ENCODE measurements at regions not wholly inside any gene's neighbourhood (a gene's known extent, or its start where the extent isn't known, plus 50 kb on each side); places are given as distances from the start of the nearest gene placed in this dataset.
"Not testable (repeated sequence)": the region's sequence is repeated elsewhere in the genome, so short reads cannot be mapped to it uniquely, and the experiment has no call there.

GRCh38 chrX:47302396-47302795 is 68.0 kb upstream of the ZNF157 start:
- no peak for DNase-seq (ENCODE audit: low read depth)

DNA sequence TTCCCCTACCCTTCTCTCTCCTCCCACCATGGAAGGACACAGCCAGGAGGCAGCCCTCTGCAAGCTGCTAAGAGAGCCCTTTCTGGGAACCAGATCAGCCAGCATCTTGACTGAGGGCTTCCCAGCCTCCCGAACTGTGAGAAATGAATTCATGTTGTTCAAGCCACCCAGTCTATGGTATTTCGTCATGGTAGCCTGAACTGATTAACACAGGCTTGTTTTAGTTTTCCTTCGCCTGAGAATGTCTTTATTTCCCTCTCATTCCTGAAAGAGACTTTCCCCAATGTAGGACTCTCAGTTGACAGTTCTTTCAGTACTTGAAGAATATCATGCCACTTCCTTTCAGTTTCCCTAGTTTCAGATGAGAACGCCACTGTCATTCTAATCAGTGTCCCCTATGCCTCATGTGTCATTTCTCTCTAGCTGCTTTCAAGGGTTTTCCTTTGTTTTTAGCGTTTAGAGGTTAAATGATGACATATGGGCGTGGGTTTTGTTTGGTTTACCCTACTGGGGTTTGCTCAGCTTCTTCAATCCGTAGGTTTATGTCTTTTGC is 63.8 kb upstream of the ZNF157 start:
- not testable (repeated sequence) for DNase-seq (ENCODE audit: low read depth)

GRCh38 chrX:47311932-47312774 is 58.2 kb upstream of the ZNF157 start:
- DNase-seq (ENCODE audit: low read depth) = peak; percentile 11

DNA sequence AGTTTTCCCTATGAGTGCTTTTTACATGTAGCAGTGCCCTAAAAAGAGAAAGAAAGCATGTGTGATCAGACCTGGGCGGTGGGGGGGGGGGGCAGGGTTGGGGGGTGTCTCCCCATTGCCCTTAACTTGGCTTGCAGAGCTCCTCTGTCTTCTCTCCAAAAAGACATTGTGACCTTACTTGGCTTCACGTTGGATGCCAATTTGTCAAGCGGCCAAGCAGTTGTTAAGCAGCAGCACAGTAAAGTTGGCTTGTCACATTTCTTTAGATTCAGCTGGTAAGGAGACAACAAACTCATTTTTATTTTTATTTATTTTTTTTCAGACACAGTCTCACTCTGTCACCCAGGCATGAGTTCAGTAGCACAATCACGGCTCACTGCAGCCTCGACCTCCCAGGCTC is 57.3 kb upstream of the ZNF157 start:
- DNase-seq (ENCODE audit: low read depth) = no peak

DNA sequence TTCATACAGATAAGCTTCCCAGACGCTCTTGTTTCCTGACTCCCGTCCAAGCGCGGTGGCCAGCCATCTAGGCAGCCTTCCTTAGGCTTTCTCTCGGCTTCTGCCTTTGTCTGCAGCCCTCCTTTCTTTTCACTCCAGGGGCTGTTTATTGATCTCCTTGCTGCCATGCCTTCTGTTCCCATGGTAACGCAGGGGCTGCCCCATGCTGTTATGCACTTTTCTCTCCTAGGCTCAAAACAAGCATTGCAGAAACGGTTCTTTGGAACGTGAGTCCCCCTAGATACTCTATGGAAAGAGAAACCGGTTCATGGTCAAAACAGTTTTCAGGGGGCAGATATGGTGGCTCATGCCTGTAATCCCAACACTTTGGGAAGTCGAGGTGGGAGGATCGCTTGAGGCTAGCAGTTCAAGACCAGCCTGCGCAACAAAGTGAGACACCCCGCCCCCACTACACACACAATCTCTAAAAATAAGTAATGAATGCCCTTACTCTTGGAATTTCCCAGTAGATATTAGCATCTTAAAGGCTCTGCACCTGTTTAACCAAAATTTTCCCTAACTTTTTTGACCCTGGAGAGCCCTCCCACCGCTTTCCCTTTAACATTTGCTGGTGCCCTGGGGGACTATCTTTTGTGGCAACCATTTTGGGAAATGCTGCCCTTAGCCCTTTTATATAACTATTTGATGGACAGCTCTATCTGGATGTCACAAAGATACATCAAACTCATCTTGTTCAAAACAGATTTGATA is 53.9 kb upstream of the ZNF157 start:
- DNase-seq (ENCODE audit: low read depth) = no peak
